GM12874 (cell line): ENCODE measurements at regions not wholly inside any gene's neighbourhood (a gene's known extent, or its start where the extent isn't known, plus 50 kb on each side); places are given as distances from the start of the nearest gene placed in this dataset.

Experiments
- CTCF ChIP-seq: IDR thresholded peaks from 2 replicates; pipeline ENCODE4 v1.5.1; 2011; ENCODE audit warnings: low read depth, mild to moderate bottlenecking, control low read depth, low read length, moderate library complexity; ENCODE audit not compliant: insufficient read depth

GRCh38 chr16:50487528-50487927 lies 60.7 kb upstream of the NKD1 start:
- TF ChIP-seq CTCF, result no peak

DNA sequence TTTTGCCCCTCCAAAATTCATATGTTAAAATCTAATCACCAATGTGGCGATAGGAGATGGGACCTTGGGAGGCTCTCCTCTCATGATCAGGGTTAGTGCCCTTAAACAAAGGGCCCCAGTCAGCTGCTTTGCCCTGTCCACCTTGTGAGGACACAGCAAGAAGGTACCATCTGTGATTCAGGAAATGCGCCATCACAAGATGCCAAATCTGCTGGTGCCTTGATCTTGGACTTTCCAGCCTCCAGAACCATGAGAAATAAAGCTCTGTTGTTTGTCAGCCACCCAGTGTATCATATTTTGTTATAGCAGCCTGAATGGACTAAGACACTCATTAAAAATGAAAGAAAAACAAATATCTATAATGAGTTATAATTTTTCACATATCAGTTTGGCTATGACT lies 63.0 kb upstream of the NKD1 start:
- no peak for TF ChIP-seq CTCF

GRCh38 chr16:50482271-50482670 lies 65.9 kb upstream of the NKD1 start:
- TF ChIP-seq CTCF, result no peak

DNA sequence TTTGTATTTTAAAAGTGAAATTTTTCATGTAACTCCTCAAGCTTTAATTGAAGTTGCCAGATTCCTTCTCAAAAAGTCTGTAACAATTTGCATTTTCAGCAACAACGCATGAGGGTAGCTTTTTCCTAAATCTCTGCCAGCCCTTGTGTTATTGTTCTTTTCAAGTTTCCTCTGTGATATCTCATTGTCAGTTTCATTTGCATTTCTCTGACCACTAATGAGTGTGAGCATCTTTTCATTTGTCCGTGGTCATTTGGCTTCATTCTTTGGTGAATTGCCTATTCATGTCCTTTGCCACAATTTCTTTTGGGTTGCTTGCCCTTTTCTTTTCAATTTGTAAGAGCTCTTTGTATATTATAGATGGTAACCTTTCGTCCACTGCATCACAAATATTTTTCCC lies 68.0 kb upstream of the NKD1 start:
- no peak for TF ChIP-seq CTCF

DNA sequence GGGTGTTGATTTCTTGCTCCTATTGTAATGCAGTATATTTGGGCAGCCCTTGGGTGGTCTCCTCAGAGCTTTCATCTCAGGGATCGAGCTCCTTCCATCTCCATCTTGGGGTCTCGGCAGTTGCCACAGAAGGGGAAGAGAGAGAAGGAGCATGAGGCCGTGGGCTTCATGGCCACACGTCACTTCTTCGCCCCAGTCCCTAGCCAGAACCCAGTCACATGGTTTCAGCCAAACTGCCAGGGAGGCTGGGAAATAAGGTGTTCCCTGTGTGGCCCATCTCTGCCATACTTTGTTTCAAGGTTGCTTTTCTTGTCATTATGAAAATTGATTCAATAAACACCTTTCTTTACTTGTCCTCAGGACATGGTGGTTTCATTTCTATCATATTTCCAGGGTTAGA lies 68.4 kb upstream of the NKD1 start:
- TF ChIP-seq CTCF, result no peak

- no peak for TF ChIP-seq CTCF
These were observed 69.4 kb upstream of the NKD1 start for GRCh38 chr16:50478773-50479149.

GRCh38 chr16:50478075-50478772 lies 70.0 kb upstream of the NKD1 start:
- TF ChIP-seq CTCF, result no peak
